Breast epithelium (tissue), 3 donors: ENCODE measurements at regions not wholly inside any gene's neighbourhood (a gene's known extent, or its start where the extent isn't known, plus 50 kb on each side); places are given as distances from the start of the nearest gene placed in this dataset.

Source experiments
- CTCF ChIP-seq, 3 donors: fragments of 450-650 bp; IDR thresholded peaks; one replicate each; pipeline ENCODE4 v1.5.1; 2016 to 2017; ENCODE audit warnings: antibody characterized with exemption in 3 of 3, mild to moderate bottlenecking in 3 of 3, moderate library complexity in 3 of 3
- POLR2A ChIP-seq: fragments of 450-650 bp; IDR thresholded peaks from one replicate; pipeline ENCODE4 v1.6.1; 2016; ENCODE audit warnings: antibody characterized with exemption, mild to moderate bottlenecking, moderate library complexity
- POLR2AphosphoS5 ChIP-seq, 3 donors: sonication (generic); formaldehyde crosslinking; IDR thresholded peaks; one replicate each; pipeline ENCODE4 v1.6.1; 2017; ENCODE audit warnings: antibody characterized with exemption in 3 of 3

GRCh38 chr4:1547131-1547855, 136.8 kb downstream of the FAM53A start:
- TF ChIP-seq POLR2A (no peak), CTCF (IDR thresholded peaks at IDR 0.05) (no peak), POLR2AphosphoS5 (IDR thresholded peaks at IDR 0.05) (no peak)
